WI38 (cell line): ENCODE measurements at regions not wholly inside any gene's neighbourhood (a gene's known extent, or its start where the extent isn't known, plus 50 kb on each side); places are given as distances from the start of the nearest gene placed in this dataset.

ENCODE experiments used
- H3K4me3 ChIP-seq: 2 replicates; pipeline ENCODE4 v1.5.1; 2011; ENCODE audit warnings: low read depth, mild to moderate bottlenecking, control low read depth, low read length
- CTCF ChIP-seq: IDR thresholded peaks from 2 replicates; pipeline ENCODE4 v1.5.1; 2012; ENCODE audit warnings: low read depth, mild to moderate bottlenecking, control low read depth, low read length

GRCh38 chr5:3654515-3654914 is 58.9 kb downstream of the IRX1 start:
- no peak for TF ChIP-seq CTCF
- H3K4me3 ChIP-seq = no peak overlapping the region

DNA sequence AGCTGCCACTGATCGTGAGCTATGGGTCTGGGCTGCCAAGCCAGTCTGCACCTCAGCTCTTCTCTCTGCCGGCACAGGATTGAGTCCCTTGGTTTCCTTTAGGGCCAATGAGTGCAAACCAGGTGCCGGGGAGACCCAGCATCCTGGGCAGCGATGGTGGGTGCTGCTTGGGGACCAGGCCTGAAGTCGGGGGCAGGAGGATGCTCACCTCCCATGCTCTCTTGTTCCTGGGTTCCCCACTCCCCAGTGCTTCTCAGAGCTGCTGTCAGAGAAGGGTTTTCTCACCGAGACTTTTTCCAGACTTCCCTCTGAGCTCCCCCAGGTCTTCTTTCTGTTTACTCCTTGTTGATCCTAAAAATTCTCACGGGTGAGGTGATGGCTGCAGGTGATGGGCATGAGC is 61.2 kb downstream of the IRX1 start:
- TF ChIP-seq CTCF = no peak

GRCh38 chr5:3657364-3658022 is 61.9 kb downstream of the IRX1 start:
- TF ChIP-seq CTCF = no peak
- no peak overlapping the region for H3K4me3 ChIP-seq

More for the DNA sequence above, 61.2 kb downstream of the IRX1 start:
- no peak overlapping the region for H3K4me3 ChIP-seq

GRCh38 chr5:3658929-3659328 is 63.3 kb downstream of the IRX1 start:
- TF ChIP-seq CTCF = no peak
- H3K4me3 ChIP-seq = no peak overlapping the region

GRCh38 chr5:3659907-3660306 is 64.3 kb downstream of the IRX1 start:
- TF ChIP-seq CTCF = no peak
- no peak overlapping the region for H3K4me3 ChIP-seq

DNA sequence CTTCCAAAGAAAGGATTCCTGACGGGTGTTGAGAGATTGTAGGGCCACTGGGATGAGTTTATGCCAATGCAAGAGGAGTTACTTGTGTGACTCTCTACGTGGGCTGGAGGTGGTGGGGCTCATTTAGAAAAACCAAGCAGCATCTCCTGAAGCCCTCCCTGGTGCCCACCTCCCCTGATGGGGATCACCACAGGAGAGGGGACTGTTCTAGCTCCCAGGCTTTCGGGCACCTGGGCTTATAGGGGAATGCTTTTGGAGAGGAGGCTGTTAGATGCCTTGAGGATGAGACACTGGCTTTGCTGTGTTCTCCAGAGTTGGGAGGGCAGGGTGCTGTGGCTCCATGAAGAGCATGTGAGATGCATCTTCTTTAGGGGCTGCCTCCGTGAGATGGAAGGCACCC is 65.0 kb downstream of the IRX1 start:
- no peak for TF ChIP-seq CTCF
- no peak overlapping the region for H3K4me3 ChIP-seq

- no peak overlapping the region for H3K4me3 ChIP-seq
Measured at GRCh38 chr5:3661755-3662296, 66.2 kb downstream of the IRX1 start.

More at GRCh38 chr5:3661755-3662296, 66.2 kb downstream of the IRX1 start:
- TF ChIP-seq CTCF = no peak
